GM23338 (cell line): ENCODE measurements at regions not wholly inside any gene's neighbourhood (a gene's known extent, or its start where the extent isn't known, plus 50 kb on each side); places are given as distances from the start of the nearest gene placed in this dataset.

Experiments used
- ATAC-seq: fragments of 200-7000 bp; cut with Tn5 transposase; 3 replicates; pipeline ENCODE4 v1.9.1; 2020
- DNase-seq: peaks from one replicate; pipeline ENCODE4 v3.0.0-alpha.2; 2015; ENCODE audit warnings: low spot score
- H2AFZ ChIP-seq: fragments of 200-600 bp; sonication (generic); 2 replicates; pipeline ENCODE4 v1.8.0; 2016; ENCODE audit warnings: antibody characterized with exemption, mild to moderate bottlenecking, moderate library complexity
- H3F3A ChIP-seq: fragments of 200-600 bp; sonication (generic); replicated peaks from 2 replicates; pipeline ENCODE4 v1.8.0; 2017; ENCODE audit warnings: antibody characterized with exemption, mixed run types, low read depth
- H3K27ac ChIP-seq: fragments of 200-600 bp; sonication (generic); 2 replicates; pipeline ENCODE4 v1.6.1; 2016; ENCODE audit warnings: low read depth
- H3K27me3 ChIP-seq: fragments of 200-600 bp; sonication (generic); 2 replicates; pipeline ENCODE4 v1.8.0; 2016; ENCODE audit warnings: mild to moderate bottlenecking, mixed run types, moderate library complexity; ENCODE audit not compliant: insufficient read depth
- H3K36me3 ChIP-seq: fragments of 200-600 bp; sonication (generic); 2 replicates; pipeline ENCODE4 v1.8.0; 2016; ENCODE audit warnings: mild to moderate bottlenecking; ENCODE audit not compliant: insufficient read depth
- H3K4me1 ChIP-seq: fragments of 200-600 bp; sonication (generic); 2 replicates; pipeline ENCODE4 v1.8.0; 2016; ENCODE audit warnings: mild to moderate bottlenecking, moderate library complexity; ENCODE audit not compliant: insufficient read depth
- H3K4me2 ChIP-seq: fragments of 200-600 bp; sonication (generic); 2 replicates; pipeline ENCODE4 v1.7.1; 2017; ENCODE audit warnings: mixed run types
- H3K4me3 ChIP-seq: fragments of 200-600 bp; sonication (generic); 2 replicates; pipeline ENCODE4 v1.6.1; 2016; ENCODE audit warnings: mixed run types
- H3K79me2 ChIP-seq: fragments of 200-600 bp; sonication (generic); replicated peaks from 2 replicates; pipeline ENCODE4 v1.8.0; 2017; ENCODE audit warnings: mild to moderate bottlenecking; ENCODE audit not compliant: insufficient read depth
- H3K9me2 ChIP-seq: fragments of 200-600 bp; sonication (generic); 2 replicates; pipeline ENCODE4 v1.8.0; 2017; ENCODE audit not compliant: insufficient read depth
- H4K20me1 ChIP-seq: fragments of 200-600 bp; sonication (generic); replicated peaks from 2 replicates; pipeline ENCODE4 v1.8.0; 2017; ENCODE audit warnings: mild to moderate bottlenecking; ENCODE audit not compliant: insufficient read depth
- H3K27ac Mint-ChIP-seq: 2 replicates; pipeline ENCODE4 v1.8.0; 2020; ENCODE audit warnings: inconsistent platforms, mild to moderate bottlenecking, moderate library complexity, mixed read lengths
- H3K27me3 Mint-ChIP-seq: 3 replicates; pipeline ENCODE4 v1.8.0; 2022; ENCODE audit warnings: low read depth, mild to moderate bottlenecking, moderate library complexity, mixed read lengths, inconsistent platforms; ENCODE audit not compliant: insufficient read depth, poor library complexity
- H3K36me3 Mint-ChIP-seq: 3 replicates; pipeline ENCODE4 v1.8.0; 2021; ENCODE audit warnings: low read depth, mild to moderate bottlenecking, inconsistent platforms, moderate library complexity, mixed read lengths
- H3K4me1 Mint-ChIP-seq: 3 replicates; pipeline ENCODE4 v1.8.0; 2020; ENCODE audit warnings: mild to moderate bottlenecking, inconsistent platforms, mixed read lengths
- H3K4me3 Mint-ChIP-seq: 3 replicates; pipeline ENCODE4 v1.8.0; 2021; ENCODE audit warnings: moderate library complexity, mild to moderate bottlenecking, inconsistent platforms, mixed read lengths
- H3K9me3 Mint-ChIP-seq: 3 replicates; pipeline ENCODE4 v1.8.0; 2020; ENCODE audit warnings: moderate library complexity, mild to moderate bottlenecking, inconsistent platforms, mixed read lengths
- EZH2 ChIP-seq: fragments of 200-600 bp; sonication (generic); IDR thresholded peaks from one replicate; pipeline ENCODE4 v1.8.0; 2017; ENCODE audit warnings: antibody characterized with exemption, mild to moderate bottlenecking, low read depth; ENCODE audit not compliant: unreplicated experiment
- JUNB ChIP-seq: IDR thresholded peaks from one replicate; pipeline ENCODE4 v1.6.1; 2016; ENCODE audit warnings: antibody characterized with exemption; ENCODE audit not compliant: unreplicated experiment
- NANOG ChIP-seq: IDR thresholded peaks from 2 replicates; pipeline ENCODE4 v1.6.1; 2016; ENCODE audit warnings: antibody characterized with exemption, borderline replicate concordance
- POLR2AphosphoS5 ChIP-seq: IDR thresholded peaks from 2 replicates; pipeline ENCODE4 v1.6.1; 2016; ENCODE audit warnings: antibody characterized with exemption, low read depth
- STAT1 ChIP-seq: IDR thresholded peaks from one replicate; pipeline ENCODE4 v1.6.1; 2016; ENCODE audit warnings: antibody characterized with exemption; ENCODE audit not compliant: unreplicated experiment
- ZNF331 ChIP-seq: fragments of 250-450 bp; sonication (Bioruptor Pico); IDR thresholded peaks from 2 replicates; pipeline ENCODE4 v1.5.0; 2020; ENCODE audit warnings: low read depth, mild to moderate bottlenecking, moderate library complexity
- TF ChIP-seq, protein P1 (sequence below), 2 experiments: fragments of 200-600 bp in 1 of 2; sonication (generic) in 1 of 2; conservative IDR thresholded peaks; 2 replicates each; pipeline versions ENCODE4 v1.5.1 to v1.6.1; 2016 to 2017; ENCODE audit warnings: antibody characterized with exemption in 2 of 2, low read depth in 2 of 2, mild to moderate bottlenecking in 2 of 2, moderate library complexity in 1 of 2
- TF ChIP-seq, protein P2 (sequence below): IDR thresholded peaks from 2 replicates; pipeline ENCODE4 v1.6.1; 2016; ENCODE audit warnings: antibody characterized with exemption
- TF ChIP-seq, protein P3 (sequence below): IDR thresholded peaks from one replicate; pipeline ENCODE4 v1.6.1; 2018; ENCODE audit warnings: antibody characterized with exemption; ENCODE audit not compliant: unreplicated experiment

DNA sequence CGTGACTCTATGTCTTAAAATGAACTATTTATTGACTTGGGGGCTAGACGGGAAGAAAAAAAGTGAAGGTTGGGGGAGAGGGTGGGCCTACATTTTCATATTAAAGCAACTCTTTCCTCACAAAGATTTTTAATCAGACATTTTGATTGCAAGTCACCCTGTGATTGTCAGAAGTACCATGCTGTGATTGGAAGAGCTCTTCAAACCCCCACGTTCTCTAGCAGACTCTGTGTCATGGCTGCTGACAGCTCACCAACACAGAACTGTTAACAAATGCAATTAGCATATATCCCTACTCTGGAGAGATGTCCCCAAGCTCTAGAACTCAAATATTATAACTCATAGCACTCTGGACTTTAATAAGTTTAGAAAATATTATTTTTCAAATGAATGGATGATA lies 428.4 kb upstream of the DCC start:
- Histone ChIP-seq H2AFZ (no peak overlapping the region), H3K4me2 (no peak overlapping the region), H3K9me2 (no peaks in the 10 kb centered on the region), H4K20me1 (no peaks in the 10 kb centered on the region), H3K27me3 (no peaks in the 10 kb centered on the region), H3K36me3 (no peaks in the 10 kb centered on the region), H3K4me1 (no peaks in the 10 kb centered on the region), H3F3A (no peaks in the 10 kb centered on the region), H3K27ac (no peak overlapping the region), H3K79me2 (no peaks in the 10 kb centered on the region), H3K4me3 (no peak overlapping the region)
- H3K27ac Mint-ChIP-seq: no peak overlapping the region
- H3K4me3 Mint-ChIP-seq: no peak overlapping the region
- ATAC-seq (no peak), DNase-seq (no peak)
- H3K9me3 Mint-ChIP-seq: no peaks in the 10 kb centered on the region
- TF ChIP-seq STAT1: no peak
- TF ChIP-seq, protein P1, sequence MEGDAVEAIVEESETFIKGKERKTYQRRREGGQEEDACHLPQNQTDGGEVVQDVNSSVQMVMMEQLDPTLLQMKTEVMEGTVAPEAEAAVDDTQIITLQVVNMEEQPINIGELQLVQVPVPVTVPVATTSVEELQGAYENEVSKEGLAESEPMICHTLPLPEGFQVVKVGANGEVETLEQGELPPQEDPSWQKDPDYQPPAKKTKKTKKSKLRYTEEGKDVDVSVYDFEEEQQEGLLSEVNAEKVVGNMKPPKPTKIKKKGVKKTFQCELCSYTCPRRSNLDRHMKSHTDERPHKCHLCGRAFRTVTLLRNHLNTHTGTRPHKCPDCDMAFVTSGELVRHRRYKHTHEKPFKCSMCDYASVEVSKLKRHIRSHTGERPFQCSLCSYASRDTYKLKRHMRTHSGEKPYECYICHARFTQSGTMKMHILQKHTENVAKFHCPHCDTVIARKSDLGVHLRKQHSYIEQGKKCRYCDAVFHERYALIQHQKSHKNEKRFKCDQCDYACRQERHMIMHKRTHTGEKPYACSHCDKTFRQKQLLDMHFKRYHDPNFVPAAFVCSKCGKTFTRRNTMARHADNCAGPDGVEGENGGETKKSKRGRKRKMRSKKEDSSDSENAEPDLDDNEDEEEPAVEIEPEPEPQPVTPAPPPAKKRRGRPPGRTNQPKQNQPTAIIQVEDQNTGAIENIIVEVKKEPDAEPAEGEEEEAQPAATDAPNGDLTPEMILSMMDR (conservative IDR thresholded peaks at IDR 0.05; ENCODE audit: low read depth in 2 of 2): no peak
- no peak for TF ChIP-seq POLR2AphosphoS5
- TF ChIP-seq, protein P2, sequence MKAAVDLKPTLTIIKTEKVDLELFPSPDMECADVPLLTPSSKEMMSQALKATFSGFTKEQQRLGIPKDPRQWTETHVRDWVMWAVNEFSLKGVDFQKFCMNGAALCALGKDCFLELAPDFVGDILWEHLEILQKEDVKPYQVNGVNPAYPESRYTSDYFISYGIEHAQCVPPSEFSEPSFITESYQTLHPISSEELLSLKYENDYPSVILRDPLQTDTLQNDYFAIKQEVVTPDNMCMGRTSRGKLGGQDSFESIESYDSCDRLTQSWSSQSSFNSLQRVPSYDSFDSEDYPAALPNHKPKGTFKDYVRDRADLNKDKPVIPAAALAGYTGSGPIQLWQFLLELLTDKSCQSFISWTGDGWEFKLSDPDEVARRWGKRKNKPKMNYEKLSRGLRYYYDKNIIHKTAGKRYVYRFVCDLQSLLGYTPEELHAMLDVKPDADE: no peak
- no peak for TF ChIP-seq JUNB
- no peak for TF ChIP-seq NANOG
- TF ChIP-seq EZH2: no peak
- H3K4me1 Mint-ChIP-seq: no peaks in the 10 kb centered on the region
- no peaks in the 10 kb centered on the region for H3K36me3 Mint-ChIP-seq
- no peaks in the 10 kb centered on the region for H3K27me3 Mint-ChIP-seq

DNA sequence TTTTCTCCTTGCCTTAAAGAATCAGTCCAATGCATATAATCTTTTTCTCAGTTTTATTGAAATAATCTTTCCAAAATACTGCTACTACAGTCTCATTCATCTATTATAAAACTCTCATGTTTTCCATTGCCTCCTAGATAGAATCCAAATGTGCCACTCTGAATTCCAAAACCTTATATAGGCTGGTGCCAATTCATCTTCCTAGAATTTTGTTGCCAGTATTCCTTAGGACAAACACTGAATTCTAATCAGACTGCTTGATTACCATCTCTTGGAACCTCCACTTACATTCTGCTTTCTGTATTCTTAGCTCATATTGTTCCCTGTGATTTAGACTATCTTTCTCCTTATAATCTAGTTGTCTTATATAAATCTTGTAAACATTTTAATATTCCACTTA lies 427.6 kb upstream of the DCC start:
- H3K27me3 ChIP-seq: no peaks in the 10 kb centered on the region
- no peaks in the 10 kb centered on the region for H4K20me1 ChIP-seq
- Mint-ChIP-seq H3K27me3 (no peaks in the 10 kb centered on the region), H3K9me3 (no peaks in the 10 kb centered on the region), H3K27ac (no peak overlapping the region), H3K4me1 (no peaks in the 10 kb centered on the region), H3K36me3 (no peaks in the 10 kb centered on the region), H3K4me3 (no peak overlapping the region)
- no peak overlapping the region for H3K4me3 ChIP-seq
- ATAC-seq (no peak), DNase-seq (no peak)
- TF ChIP-seq JUNB (no peak), NANOG (no peak), EZH2 (no peak), STAT1 (no peak), ZNF331 (CRISPR knock-in tag) (no peak), POLR2AphosphoS5 (no peak)
- TF ChIP-seq, protein P3, sequence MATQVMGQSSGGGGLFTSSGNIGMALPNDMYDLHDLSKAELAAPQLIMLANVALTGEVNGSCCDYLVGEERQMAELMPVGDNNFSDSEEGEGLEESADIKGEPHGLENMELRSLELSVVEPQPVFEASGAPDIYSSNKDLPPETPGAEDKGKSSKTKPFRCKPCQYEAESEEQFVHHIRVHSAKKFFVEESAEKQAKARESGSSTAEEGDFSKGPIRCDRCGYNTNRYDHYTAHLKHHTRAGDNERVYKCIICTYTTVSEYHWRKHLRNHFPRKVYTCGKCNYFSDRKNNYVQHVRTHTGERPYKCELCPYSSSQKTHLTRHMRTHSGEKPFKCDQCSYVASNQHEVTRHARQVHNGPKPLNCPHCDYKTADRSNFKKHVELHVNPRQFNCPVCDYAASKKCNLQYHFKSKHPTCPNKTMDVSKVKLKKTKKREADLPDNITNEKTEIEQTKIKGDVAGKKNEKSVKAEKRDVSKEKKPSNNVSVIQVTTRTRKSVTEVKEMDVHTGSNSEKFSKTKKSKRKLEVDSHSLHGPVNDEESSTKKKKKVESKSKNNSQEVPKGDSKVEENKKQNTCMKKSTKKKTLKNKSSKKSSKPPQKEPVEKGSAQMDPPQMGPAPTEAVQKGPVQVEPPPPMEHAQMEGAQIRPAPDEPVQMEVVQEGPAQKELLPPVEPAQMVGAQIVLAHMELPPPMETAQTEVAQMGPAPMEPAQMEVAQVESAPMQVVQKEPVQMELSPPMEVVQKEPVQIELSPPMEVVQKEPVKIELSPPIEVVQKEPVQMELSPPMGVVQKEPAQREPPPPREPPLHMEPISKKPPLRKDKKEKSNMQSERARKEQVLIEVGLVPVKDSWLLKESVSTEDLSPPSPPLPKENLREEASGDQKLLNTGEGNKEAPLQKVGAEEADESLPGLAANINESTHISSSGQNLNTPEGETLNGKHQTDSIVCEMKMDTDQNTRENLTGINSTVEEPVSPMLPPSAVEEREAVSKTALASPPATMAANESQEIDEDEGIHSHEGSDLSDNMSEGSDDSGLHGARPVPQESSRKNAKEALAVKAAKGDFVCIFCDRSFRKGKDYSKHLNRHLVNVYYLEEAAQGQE: no peak
- TF ChIP-seq, protein P2: no peak
- TF ChIP-seq, protein P1 (conservative IDR thresholded peaks at IDR 0.05; ENCODE audit: low read depth in 2 of 2): no peak
- no peak overlapping the region for H3K4me2 ChIP-seq
- no peak overlapping the region for H3K27ac ChIP-seq
- H3K4me1 ChIP-seq: no peaks in the 10 kb centered on the region
- no peaks in the 10 kb centered on the region for H3K36me3 ChIP-seq
- no peaks in the 10 kb centered on the region for H3F3A ChIP-seq
- H3K9me2 ChIP-seq: no peaks in the 10 kb centered on the region
- no peaks in the 10 kb centered on the region for H3K79me2 ChIP-seq
- H2AFZ ChIP-seq: no peak overlapping the region
